Epithelial cell of proximal tubule (primary cell): ENCODE measurements at regions not wholly inside any gene's neighbourhood (a gene's known extent, or its start where the extent isn't known, plus 50 kb on each side); places are given as distances from the start of the nearest gene placed in this dataset.
A peak's percentile ranks its signal among the peaks of the same experiment; 100 is the strongest.
"Not testable (repeated sequence)": the region's sequence is repeated elsewhere in the genome, so short reads cannot be mapped to it uniquely, and the experiment has no call there.

Source experiments
- DNase-seq: peaks from one replicate; pipeline ENCODE4 v3.0.0-alpha.2; 2011; ENCODE audit warnings: low read depth
- H3K4me3 ChIP-seq: 2 replicates; pipeline ENCODE4 v1.5.1; 2011; ENCODE audit warnings: low read depth, mild to moderate bottlenecking, low read length
- CTCF ChIP-seq: conservative IDR thresholded peaks from 2 replicates; pipeline ENCODE4 v1.5.1; 2012; ENCODE audit warnings: low read depth, mild to moderate bottlenecking, low read length

DNA sequence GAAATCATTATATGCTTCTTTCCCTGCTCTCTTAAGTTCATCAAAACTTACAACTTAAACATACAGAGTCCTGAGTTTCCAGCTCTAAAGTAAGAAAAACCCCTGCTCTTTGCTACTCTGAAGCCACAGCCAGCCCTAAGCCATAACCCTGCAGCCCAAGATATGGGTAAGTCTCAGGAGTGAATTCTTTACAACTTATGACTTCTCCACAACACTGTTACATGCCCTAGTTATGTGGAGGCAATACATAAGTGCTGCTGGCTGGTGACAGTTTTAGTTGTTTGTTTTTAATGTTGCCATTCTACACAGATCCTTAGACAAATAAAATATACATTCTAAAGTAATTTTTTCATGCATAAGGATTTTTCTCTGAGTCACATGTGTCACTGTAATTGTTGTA lies 100.2 kb downstream of the FBXO8 start:
- DNase-seq = no peak
- H3K4me3 ChIP-seq = no peak overlapping the region
- no peak for TF ChIP-seq CTCF

DNA sequence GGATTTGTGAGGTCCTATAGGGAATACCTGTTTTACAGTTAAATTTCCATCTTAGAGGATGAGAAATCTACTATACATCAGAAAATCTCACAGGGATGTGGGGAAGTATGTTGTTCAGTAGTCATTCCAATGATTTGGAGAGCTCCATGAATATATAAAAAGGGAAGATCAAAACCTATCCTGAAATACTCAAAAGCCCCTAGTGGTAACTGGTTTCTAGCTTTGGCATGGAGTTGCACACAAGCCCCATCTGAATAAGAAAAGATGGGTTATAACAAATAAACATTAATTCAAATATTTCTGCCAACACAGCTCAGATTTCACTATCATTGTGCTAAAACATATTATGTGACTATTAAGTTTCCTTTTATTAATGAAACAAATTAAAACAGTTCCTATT lies 101.6 kb downstream of the FBXO8 start:
- peak; percentile 22 for TF ChIP-seq CTCF
- no peak for DNase-seq
- no peak overlapping the region for H3K4me3 ChIP-seq

GRCh38 chr4:174177536-174177935 lies 105.9 kb downstream of the FBXO8 start:
- no peak overlapping the region for H3K4me3 ChIP-seq

GRCh38 chr4:174175836-174176235 lies 107.6 kb downstream of the FBXO8 start:
- not testable (repeated sequence) for H3K4me3 ChIP-seq, DNase-seq

More at GRCh38 chr4:174177536-174177935, 105.9 kb downstream of the FBXO8 start:
- TF ChIP-seq CTCF = no peak
- no peak for DNase-seq

GRCh38 chr4:174173360-174173759 lies 110.1 kb downstream of the FBXO8 start:
- TF ChIP-seq CTCF = no peak
- H3K4me3 ChIP-seq = no peak overlapping the region
- DNase-seq = no peak

- no peak for DNase-seq
- TF ChIP-seq CTCF = no peak
- H3K4me3 ChIP-seq = no peak overlapping the region
Observed at GRCh38 chr4:174172274-174172673, 111.2 kb downstream of the FBXO8 start.

DNA sequence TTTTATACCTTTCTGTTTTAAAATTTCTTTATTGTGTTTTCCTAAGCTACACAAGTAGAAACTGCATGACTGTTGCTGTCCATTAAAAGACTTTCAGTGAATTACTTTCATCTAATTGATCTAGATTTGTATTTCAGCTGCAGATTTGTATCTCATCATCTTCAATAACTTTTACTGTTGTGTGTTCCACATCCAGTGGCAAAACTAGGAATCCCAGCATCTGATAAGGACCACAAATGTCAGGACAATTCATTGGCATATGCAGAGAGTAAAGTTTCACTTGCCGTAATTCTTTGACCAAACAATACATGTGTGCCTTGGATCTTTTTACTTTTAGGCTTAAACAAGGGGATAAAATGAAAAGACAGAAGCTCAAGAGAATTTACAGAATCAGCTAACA lies 112.6 kb downstream of the FBXO8 start:
- no peak for TF ChIP-seq CTCF
- no peak for DNase-seq
- H3K4me3 ChIP-seq = no peak overlapping the region

DNA sequence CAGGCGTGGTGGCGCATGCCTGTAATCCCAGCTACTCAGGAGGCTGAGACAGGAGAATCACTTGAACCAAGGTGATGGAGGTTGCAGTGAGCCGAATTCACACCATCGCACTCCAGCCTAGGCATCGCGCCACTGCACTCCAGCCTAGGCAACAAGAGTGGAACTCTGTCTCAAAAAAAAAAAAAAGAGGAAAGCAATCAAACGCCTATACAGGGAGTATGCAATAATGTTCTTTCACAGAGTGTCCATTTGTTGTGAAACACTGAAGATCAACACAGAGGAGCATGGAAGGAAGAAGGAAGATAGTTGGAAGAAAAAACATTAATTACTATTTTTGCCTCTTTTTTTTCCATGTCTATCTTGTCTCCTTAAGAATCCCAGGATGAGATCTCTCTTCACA lies 113.4 kb downstream of the FBXO8 start:
- DNase-seq = no peak
- no peak for TF ChIP-seq CTCF

More for the DNA sequence above, 113.4 kb downstream of the FBXO8 start:
- no peak overlapping the region for H3K4me3 ChIP-seq
